ENCODE measurements at regions not wholly inside any gene's neighbourhood (a gene's known extent, or its start where the extent isn't known, plus 50 kb on each side); places are given as distances from the start of the nearest gene placed in this dataset.
"Not testable (repeated sequence)": the region's sequence is repeated elsewhere in the genome, so short reads cannot be mapped to it uniquely, and the experiment has no call there.

GRCh38 chr2:52629531-52629930, 1138.1 kb upstream of the CHAC2 start:
- DNase-seq: no peak

- DNase-seq: no peak
Measured at GRCh38 chr2:52622266-52622665, 1145.3 kb upstream of the CHAC2 start.

- no peak for DNase-seq
Measured at GRCh38 chr2:52613064-52613463, 1154.5 kb upstream of the CHAC2 start.

- no peak for DNase-seq
Measured at GRCh38 chr2:52611759-52612158, 1155.8 kb upstream of the CHAC2 start.

- no peak for DNase-seq
Measured at GRCh38 chr2:52608030-52608429, 1159.6 kb upstream of the CHAC2 start.

- no peak for DNase-seq
Measured at GRCh38 chr2:52597346-52597745, 1170.3 kb upstream of the CHAC2 start.

GRCh38 chr2:52594026-52594425, 1173.6 kb upstream of the CHAC2 start:
- no peak for DNase-seq

GRCh38 chr2:52584071-52584470, 1183.5 kb upstream of the CHAC2 start:
- not testable (repeated sequence) for DNase-seq

GRCh38 chr2:52572469-52572894, 1195.1 kb upstream of the CHAC2 start:
- DNase-seq: no peak

GRCh38 chr2:52571380-52572347, 1195.9 kb upstream of the CHAC2 start:
- DNase-seq: no peak

- no peak for DNase-seq
Measured at GRCh38 chr2:52570716-52571115, 1196.9 kb upstream of the CHAC2 start.

GRCh38 chr2:52563151-52563550, 1204.5 kb upstream of the CHAC2 start:
- no peak for DNase-seq

GRCh38 chr2:52558265-52558664, 1209.3 kb upstream of the CHAC2 start:
- no peak for DNase-seq

- DNase-seq: no peak
Measured at GRCh38 chr2:52542297-52542696, 1225.3 kb upstream of the CHAC2 start.

- DNase-seq: no peak
Measured at GRCh38 chr2:52539026-52539970, 1228.3 kb upstream of the CHAC2 start.

- DNase-seq: no peak
Measured at GRCh38 chr2:52537588-52537987, 1230.0 kb upstream of the CHAC2 start.

GRCh38 chr2:52536929-52537460, 1230.6 kb upstream of the CHAC2 start:
- no peak for DNase-seq

- DNase-seq: no peak
Measured at GRCh38 chr2:52532956-52533355, 1234.6 kb upstream of the CHAC2 start.

- no peak for DNase-seq
Measured at GRCh38 chr2:52526735-52527134, 1240.9 kb upstream of the CHAC2 start.

GRCh38 chr2:52520644-52521043, 1247.0 kb upstream of the CHAC2 start:
- no peak for DNase-seq

GRCh38 chr2:52518678-52519077, 1248.9 kb upstream of the CHAC2 start:
- no peak for DNase-seq

GRCh38 chr2:52512760-52513159, 1254.8 kb upstream of the CHAC2 start:
- no peak for DNase-seq

GRCh38 chr2:52510432-52510831, 1257.2 kb upstream of the CHAC2 start:
- no peak for DNase-seq

Measured in RPMI8226 (cell line).